ENCODE measurements at regions not wholly inside any gene's neighbourhood (a gene's known extent, or its start where the extent isn't known, plus 50 kb on each side); places are given as distances from the start of the nearest gene placed in this dataset.

DNA sequence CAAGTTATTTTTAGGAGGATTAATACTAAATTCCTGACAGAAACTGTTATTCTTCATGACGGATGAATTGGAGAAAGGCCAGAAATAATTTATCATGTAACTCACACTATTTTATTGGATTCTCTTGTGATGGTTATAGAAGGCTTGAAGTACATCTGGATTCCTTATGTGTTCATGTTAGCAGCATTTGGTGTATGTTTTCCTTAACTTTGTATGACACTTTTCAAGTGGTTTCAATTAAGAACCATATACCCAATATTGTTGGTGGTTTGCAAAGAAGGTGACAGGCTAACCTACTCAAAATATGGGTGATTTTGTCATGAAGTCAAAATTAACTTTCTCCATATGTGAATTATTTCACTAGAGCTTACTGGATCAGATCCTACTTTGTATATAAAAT, 532.2 kb upstream of the CNTNAP2 start:
- H3K9ac ChIP-seq (ENCODE audit: low read length), result no peak overlapping the region
- intact Hi-C loops (cut with micrococcal nuclease), result no loop called here
- H3K27me3 ChIP-seq (replicated peaks in 1 of 4; ENCODE audit: control extremely low read depth in 1 of 4, control insufficient read depth in 3 of 4, insufficient read depth in 4 of 4, low read length in 3 of 4), result no peaks in the 10 kb centered on the region
- no peaks in the 10 kb centered on the region for H3K4me1 Mint-ChIP-seq
- no peak for ATAC-seq (ENCODE audit: low read depth)
- H3K27me3 Mint-ChIP-seq, result no peaks in the 10 kb centered on the region
- H3K4me1 ChIP-seq (ENCODE audit: control insufficient read depth in 2 of 2, insufficient read depth in 2 of 2, low read length in 2 of 2), result no peaks in the 10 kb centered on the region
- H3K27ac ChIP-seq (ENCODE audit: low read length in 2 of 2), result no peak overlapping the region
- no peak overlapping the region for H2AFZ ChIP-seq (ENCODE audit: insufficient read depth, low read depth, low read length, poor library complexity, severe bottlenecking)
- no peak overlapping the region for H3K4me3 ChIP-seq (ENCODE audit: control extremely low read depth in 1 of 5, extremely low read depth in 1 of 5, insufficient read depth in 1 of 5, low read depth in 2 of 5, low read length in 4 of 5)
- ChIA-PET CTCF (no interaction called here), POLR2A (no interaction called here)
- WGBS (ENCODE audit: insufficient coverage), result no CpG with 5 or more reads among the region's 1 CpG
- TF ChIP-seq, protein P1, sequence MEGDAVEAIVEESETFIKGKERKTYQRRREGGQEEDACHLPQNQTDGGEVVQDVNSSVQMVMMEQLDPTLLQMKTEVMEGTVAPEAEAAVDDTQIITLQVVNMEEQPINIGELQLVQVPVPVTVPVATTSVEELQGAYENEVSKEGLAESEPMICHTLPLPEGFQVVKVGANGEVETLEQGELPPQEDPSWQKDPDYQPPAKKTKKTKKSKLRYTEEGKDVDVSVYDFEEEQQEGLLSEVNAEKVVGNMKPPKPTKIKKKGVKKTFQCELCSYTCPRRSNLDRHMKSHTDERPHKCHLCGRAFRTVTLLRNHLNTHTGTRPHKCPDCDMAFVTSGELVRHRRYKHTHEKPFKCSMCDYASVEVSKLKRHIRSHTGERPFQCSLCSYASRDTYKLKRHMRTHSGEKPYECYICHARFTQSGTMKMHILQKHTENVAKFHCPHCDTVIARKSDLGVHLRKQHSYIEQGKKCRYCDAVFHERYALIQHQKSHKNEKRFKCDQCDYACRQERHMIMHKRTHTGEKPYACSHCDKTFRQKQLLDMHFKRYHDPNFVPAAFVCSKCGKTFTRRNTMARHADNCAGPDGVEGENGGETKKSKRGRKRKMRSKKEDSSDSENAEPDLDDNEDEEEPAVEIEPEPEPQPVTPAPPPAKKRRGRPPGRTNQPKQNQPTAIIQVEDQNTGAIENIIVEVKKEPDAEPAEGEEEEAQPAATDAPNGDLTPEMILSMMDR (IDR thresholded peaks at IDR 0.05), result no peak
- TF ChIP-seq EZH2 (IDR thresholded peaks at IDR 0.05; ENCODE audit: borderline replicate concordance, insufficient read depth, low read depth, low read length, poor library complexity, severe bottlenecking), result no peak
- H4K20me1 ChIP-seq (ENCODE audit: control insufficient read depth, insufficient read depth, low read length, poor library complexity, severe bottlenecking), result no peaks in the 10 kb centered on the region
- no peak overlapping the region for H3K27ac Mint-ChIP-seq
- DNase-seq, result no peak
- no peaks in the 10 kb centered on the region for H3K9me3 Mint-ChIP-seq (ENCODE audit: insufficient read depth)
- no peaks in the 10 kb centered on the region for H3K79me2 ChIP-seq (ENCODE audit: control insufficient read depth, insufficient read depth, low read length)
- peaks cover 0 to 2% (median 0%) of the 10 kb centered on the region in 3 donors for H3K9me3 ChIP-seq (ENCODE audit: control extremely low read depth in 1 of 3, control insufficient read depth in 2 of 3, insufficient read depth in 1 of 3, low read length in 2 of 3)
- H3K4me2 ChIP-seq (replicated peaks; ENCODE audit: low read depth, low read length, poor library complexity, severe bottlenecking), result no peak overlapping the region
- H3K4me3 Mint-ChIP-seq, result no peak overlapping the region
- H3K36me3 ChIP-seq (replicated peaks in 1 of 2; ENCODE audit: control extremely low read depth in 1 of 2, control insufficient read depth in 1 of 2, extremely low read depth in 1 of 2, insufficient read depth in 2 of 2, low read length in 1 of 2), result no peaks in the 10 kb centered on the region

DNA sequence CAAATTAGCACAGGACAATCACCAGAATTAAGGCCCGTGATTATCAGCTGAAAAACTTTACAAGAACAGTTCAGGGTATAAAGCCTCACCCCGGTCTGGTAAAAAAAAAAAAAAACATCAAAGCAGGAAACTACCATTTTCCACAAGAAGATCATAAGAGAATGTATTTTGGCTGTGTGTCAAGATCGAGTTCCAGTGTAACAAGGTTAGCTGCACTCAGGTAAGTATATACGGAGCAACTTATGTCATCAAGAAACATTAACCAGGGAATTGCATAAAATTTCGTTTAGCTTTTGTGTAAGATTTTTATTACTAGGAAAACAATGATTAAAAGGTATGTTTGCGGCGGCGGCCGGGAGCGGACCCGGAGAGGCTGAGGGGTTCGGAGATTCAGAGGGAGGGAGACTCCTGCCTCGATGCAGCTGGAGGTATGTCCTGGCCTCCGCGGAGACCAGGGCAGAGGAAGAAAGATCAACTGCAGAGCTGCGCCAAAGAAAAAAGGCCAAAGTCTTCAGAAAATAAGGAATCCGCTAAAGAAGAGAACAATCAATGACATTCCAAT, 533.8 kb upstream of the CNTNAP2 start:
- H3K9me3 ChIP-seq (ENCODE audit: control extremely low read depth in 1 of 3, control insufficient read depth in 2 of 3, insufficient read depth in 1 of 3, low read length in 2 of 3), result peaks cover 0 to 5% (median 0%) of the 10 kb centered on the region in 3 donors
- Mint-ChIP-seq H3K27ac (no peak overlapping the region), H3K4me1 (no peaks in the 10 kb centered on the region), H3K4me3 (no peak overlapping the region), H3K9me3 (ENCODE audit: insufficient read depth) (no peaks in the 10 kb centered on the region), H3K27me3 (no peaks in the 10 kb centered on the region)
- no peak for DNase-seq
- ChIA-PET CTCF (no interaction called here), POLR2A (no interaction called here)
- H2AFZ ChIP-seq (ENCODE audit: insufficient read depth, low read depth, low read length, poor library complexity, severe bottlenecking), result no peak overlapping the region
- no peak overlapping the region for H3K4me3 ChIP-seq (ENCODE audit: control extremely low read depth in 1 of 5, extremely low read depth in 1 of 5, insufficient read depth in 1 of 5, low read depth in 2 of 5, low read length in 4 of 5)
- WGBS (ENCODE audit: insufficient coverage), result 90% methylated on average over 13 of the region's 17 CpGs
- H3K4me1 ChIP-seq (ENCODE audit: control insufficient read depth in 2 of 2, insufficient read depth in 2 of 2, low read length in 2 of 2), result no peaks in the 10 kb centered on the region
- no peaks in the 10 kb centered on the region for H3K36me3 ChIP-seq (replicated peaks in 1 of 2; ENCODE audit: control extremely low read depth in 1 of 2, control insufficient read depth in 1 of 2, extremely low read depth in 1 of 2, insufficient read depth in 2 of 2, low read length in 1 of 2)
- no peak for TF ChIP-seq EZH2 (IDR thresholded peaks at IDR 0.05; ENCODE audit: borderline replicate concordance, insufficient read depth, low read depth, low read length, poor library complexity, severe bottlenecking)
- TF ChIP-seq, protein P1 (IDR thresholded peaks at IDR 0.05), result no peak
- H4K20me1 ChIP-seq (ENCODE audit: control insufficient read depth, insufficient read depth, low read length, poor library complexity, severe bottlenecking), result no peaks in the 10 kb centered on the region
- no peak overlapping the region for H3K27ac ChIP-seq (ENCODE audit: low read length in 2 of 2)
- intact Hi-C loops (cut with micrococcal nuclease), result no loop called here
- H3K4me2 ChIP-seq (replicated peaks; ENCODE audit: low read depth, low read length, poor library complexity, severe bottlenecking), result no peak overlapping the region
- H3K27me3 ChIP-seq (replicated peaks in 1 of 4; ENCODE audit: control extremely low read depth in 1 of 4, control insufficient read depth in 3 of 4, insufficient read depth in 4 of 4, low read length in 3 of 4), result no peaks in the 10 kb centered on the region
- no peaks in the 10 kb centered on the region for H3K79me2 ChIP-seq (ENCODE audit: control insufficient read depth, insufficient read depth, low read length)
- H3K9ac ChIP-seq (ENCODE audit: low read length), result no peak overlapping the region
- ATAC-seq (ENCODE audit: low read depth), result no peak
